ENCODE measurements at regions not wholly inside any gene's neighbourhood (a gene's known extent, or its start where the extent isn't known, plus 50 kb on each side); places are given as distances from the start of the nearest gene placed in this dataset.

DNA sequence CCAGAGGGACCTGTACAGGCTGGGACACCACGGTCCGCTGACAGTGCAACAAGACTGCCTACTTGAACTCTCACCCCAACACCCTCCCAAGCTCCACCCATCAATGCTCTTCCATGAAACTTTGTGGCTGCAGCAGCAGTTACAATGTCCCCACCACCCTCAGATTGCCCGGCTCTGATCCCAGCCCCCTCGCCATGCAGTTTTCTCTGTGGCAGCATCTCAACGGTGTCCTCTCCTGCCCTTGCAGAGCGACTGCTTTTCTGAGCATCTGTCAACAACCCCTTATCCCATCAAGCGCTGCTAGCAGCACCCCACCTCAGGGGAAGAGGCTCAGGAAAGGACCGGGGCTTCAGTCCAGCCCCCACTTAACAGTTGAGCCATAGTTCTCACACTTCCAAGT, 137.1 kb upstream of the NDUFV2 start:
- no peak overlapping the region for H3K9ac ChIP-seq (ENCODE audit: insufficient read depth in 1 of 2, low read depth in 2 of 2, low read length in 2 of 2)
- H3K4me3 ChIP-seq = no peak overlapping the region
- H4K20me1 ChIP-seq (replicated peaks; ENCODE audit: control insufficient read depth, insufficient read depth, low read length) = no peaks in the 10 kb centered on the region
- in situ Hi-C loops (cut with MboI) (no loop called here), intact Hi-C loops (cut with micrococcal nuclease) (no loop called here)
- ChIA-PET CTCF (ENCODE audit: low intra/inter-chr PET ratio) (no interaction called here), POLR2A (no interaction called here)
- peak overlapping the region; percentile 32 for H2AFZ ChIP-seq (ENCODE audit: low read depth, low read length)
- no peaks in the 10 kb centered on the region for H3K9me1 ChIP-seq (ENCODE audit: control insufficient read depth, insufficient read depth, low read length)
- no peaks in the 10 kb centered on the region for H3K9me3 ChIP-seq (replicated peaks; ENCODE audit: control insufficient read depth, insufficient read depth, low read depth, low read length)
- 39% methylated on average over 8 of the region's 8 CpGs for WGBS (ENCODE audit: insufficient coverage, low coverage, missing lambda C conversion rate)
- H3K4me2 ChIP-seq (ENCODE audit: insufficient read depth, low read length) = no peak overlapping the region
- DNase-seq (ENCODE audit: extremely low read depth in 1 of 4, low spot score in 3 of 4) = no peak
- peaks cover 2 to 5% of the 10 kb centered on the region in 2 experiments; a peak in 4 of 5 replicates for H3K4me1 ChIP-seq (replicated peaks in 1 of 2; ENCODE audit: control insufficient read depth in 2 of 2, insufficient read depth in 2 of 2, low read length in 2 of 2)
- no peak for ATAC-seq
- no peaks in the 10 kb centered on the region for H3K27me3 ChIP-seq (ENCODE audit: control insufficient read depth in 2 of 2, insufficient read depth in 2 of 2, low read length in 2 of 2)
- H3K79me2 ChIP-seq (ENCODE audit: control insufficient read depth, insufficient read depth, low read length) = no peaks in the 10 kb centered on the region
- no peaks in the 10 kb centered on the region for H3K36me3 ChIP-seq (ENCODE audit: control insufficient read depth, insufficient read depth, low read length)
- FAIRE-seq = no peak
- no TSS peak for BruUV-seq (replicated peaks)
- H3K27ac ChIP-seq (ENCODE audit: extremely low read depth, low read depth, low read length) = no peak overlapping the region
- TF ChIP-seq ZC3H11A (IDR thresholded peaks at IDR 0.05; ENCODE audit: low read depth, low read length) (no peak), HDAC2 (IDR thresholded peaks at IDR 0.05) (no peak), WHSC1 (IDR thresholded peaks at IDR 0.05; ENCODE audit: low read length) (no peak), GTF2A2 (tag; IDR thresholded peaks at IDR 0.05) (no peak), HDAC8 (tag; IDR thresholded peaks at IDR 0.05) (no peak), MCM5 (IDR thresholded peaks at IDR 0.05; ENCODE audit: low read depth) (no peak), TRIM28 (IDR thresholded peaks at IDR 0.05) (no peak), FOXJ3 (CRISPR knock-in tag; IDR thresholded peaks at IDR 0.05) (no peak), CREM (IDR thresholded peaks at IDR 0.05; ENCODE audit: low read depth) (no peak), POLR2H (tag; IDR thresholded peaks at IDR 0.05; ENCODE audit: low read depth) (no peak), FUS (optimal IDR thresholded peaks at IDR 0.05; ENCODE audit: low read depth, low read length) (no peak), MEF2A (IDR thresholded peaks at IDR 0.05; ENCODE audit: control insufficient read depth, low read depth, low read length) (no peak), TEAD4 (IDR thresholded peaks at IDR 0.05; ENCODE audit: low read length) (no peak), TEAD4 (CRISPR knock-in tag; IDR thresholded peaks at IDR 0.05; ENCODE audit: borderline replicate concordance) (no peak)
- TF ChIP-seq, protein P1, sequence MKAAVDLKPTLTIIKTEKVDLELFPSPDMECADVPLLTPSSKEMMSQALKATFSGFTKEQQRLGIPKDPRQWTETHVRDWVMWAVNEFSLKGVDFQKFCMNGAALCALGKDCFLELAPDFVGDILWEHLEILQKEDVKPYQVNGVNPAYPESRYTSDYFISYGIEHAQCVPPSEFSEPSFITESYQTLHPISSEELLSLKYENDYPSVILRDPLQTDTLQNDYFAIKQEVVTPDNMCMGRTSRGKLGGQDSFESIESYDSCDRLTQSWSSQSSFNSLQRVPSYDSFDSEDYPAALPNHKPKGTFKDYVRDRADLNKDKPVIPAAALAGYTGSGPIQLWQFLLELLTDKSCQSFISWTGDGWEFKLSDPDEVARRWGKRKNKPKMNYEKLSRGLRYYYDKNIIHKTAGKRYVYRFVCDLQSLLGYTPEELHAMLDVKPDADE (conservative IDR thresholded peaks at IDR 0.05; ENCODE audit: control insufficient read depth, low read depth, low read length) = no peak
- TF ChIP-seq, protein P2, sequence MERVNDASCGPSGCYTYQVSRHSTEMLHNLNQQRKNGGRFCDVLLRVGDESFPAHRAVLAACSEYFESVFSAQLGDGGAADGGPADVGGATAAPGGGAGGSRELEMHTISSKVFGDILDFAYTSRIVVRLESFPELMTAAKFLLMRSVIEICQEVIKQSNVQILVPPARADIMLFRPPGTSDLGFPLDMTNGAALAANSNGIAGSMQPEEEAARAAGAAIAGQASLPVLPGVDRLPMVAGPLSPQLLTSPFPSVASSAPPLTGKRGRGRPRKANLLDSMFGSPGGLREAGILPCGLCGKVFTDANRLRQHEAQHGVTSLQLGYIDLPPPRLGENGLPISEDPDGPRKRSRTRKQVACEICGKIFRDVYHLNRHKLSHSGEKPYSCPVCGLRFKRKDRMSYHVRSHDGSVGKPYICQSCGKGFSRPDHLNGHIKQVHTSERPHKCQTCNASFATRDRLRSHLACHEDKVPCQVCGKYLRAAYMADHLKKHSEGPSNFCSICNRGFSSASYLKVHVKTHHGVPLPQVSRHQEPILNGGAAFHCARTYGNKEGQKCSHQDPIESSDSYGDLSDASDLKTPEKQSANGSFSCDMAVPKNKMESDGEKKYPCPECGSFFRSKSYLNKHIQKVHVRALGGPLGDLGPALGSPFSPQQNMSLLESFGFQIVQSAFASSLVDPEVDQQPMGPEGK (CRISPR knock-in tag; IDR thresholded peaks at IDR 0.05; ENCODE audit: borderline replicate concordance) = no peak

Measured in K562 (cell line).